ENCODE measurements at regions not wholly inside any gene's neighbourhood (a gene's known extent, or its start where the extent isn't known, plus 50 kb on each side); places are given as distances from the start of the nearest gene placed in this dataset.

DNA sequence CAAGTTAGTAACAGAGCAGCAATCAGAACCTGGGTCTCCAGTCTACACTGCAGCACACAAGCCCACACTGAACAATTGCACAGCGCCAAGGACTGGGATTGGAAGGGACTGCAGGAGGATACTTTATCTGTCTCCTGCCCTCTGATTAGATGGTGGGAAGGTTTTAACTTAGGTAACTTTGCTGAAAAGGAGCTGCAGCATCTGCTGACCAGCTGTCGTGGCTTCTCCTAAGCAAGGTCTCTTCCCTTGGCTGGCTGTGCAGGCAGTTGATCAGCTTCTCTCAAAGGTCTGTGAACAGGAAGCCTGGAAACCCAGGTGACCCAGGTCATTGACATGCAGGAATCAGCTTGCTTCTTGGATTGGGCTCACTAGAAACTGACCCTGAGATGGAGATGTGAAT is 82.4 kb downstream of the ISX start:
- ChIA-PET CTCF (ENCODE audit: low intra/inter-chr PET ratio) (no interaction called here), POLR2A (interaction anchor here (0.6 kb wide), 1 partner anchor 53 kb away, joined by 3 read pairs; no protein-coding TSS in a partner anchor)
- Histone ChIP-seq H4K20me1 (replicated peaks; ENCODE audit: control insufficient read depth, insufficient read depth, low read length) (no peaks in the 10 kb centered on the region), H3K9me3 (replicated peaks; ENCODE audit: control insufficient read depth, insufficient read depth, low read depth, low read length) (no peaks in the 10 kb centered on the region), H3K27me3 (ENCODE audit: control insufficient read depth in 2 of 2, insufficient read depth in 2 of 2, low read length in 2 of 2) (no peaks in the 10 kb centered on the region), H3K79me2 (ENCODE audit: control insufficient read depth, insufficient read depth, low read length) (no peaks in the 10 kb centered on the region), H3K36me3 (ENCODE audit: control insufficient read depth, insufficient read depth, low read length) (peaks cover 16% of the 10 kb centered on the region; the same call in 2 of the 3 replicates), H3K4me1 (replicated peaks in 1 of 2; ENCODE audit: control insufficient read depth in 2 of 2, insufficient read depth in 2 of 2, low read length in 2 of 2) (no peaks in the 10 kb centered on the region; a peak in 1 of 5 replicates), H2AFZ (ENCODE audit: low read depth, low read length) (no peak overlapping the region), H3K4me3 (no peak overlapping the region), H3K9me1 (ENCODE audit: control insufficient read depth, insufficient read depth, low read length) (no peaks in the 10 kb centered on the region), H3K27ac (ENCODE audit: extremely low read depth, low read depth, low read length) (no peak overlapping the region), H3K9ac (ENCODE audit: insufficient read depth in 1 of 2, low read depth in 2 of 2, low read length in 2 of 2) (no peak overlapping the region), H3K4me2 (ENCODE audit: insufficient read depth, low read length) (no peak overlapping the region)
- DNase-seq (ENCODE audit: extremely low read depth in 1 of 4, low spot score in 3 of 4) (no peak), ATAC-seq (no peak), FAIRE-seq (no peak)
- no TSS peak for BruUV-seq (replicated peaks)
- intact Hi-C loops (cut with micrococcal nuclease) = no loop called here
- 75% methylated on average over 2 of the region's 2 CpGs for WGBS (ENCODE audit: insufficient coverage, low coverage, missing lambda C conversion rate)
- TF ChIP-seq TRIM28 (IDR thresholded peaks at IDR 0.05) (no peak), ZNF282 (CRISPR knock-in tag; IDR thresholded peaks at IDR 0.05) (no peak), NRF1 (conservative IDR thresholded peaks at IDR 0.05 in 1 of 2, IDR thresholded peaks at IDR 0.05 in 1 of 2) (no peak), PBX2 (CRISPR knock-in tag; IDR thresholded peaks at IDR 0.05; ENCODE audit: low read depth) (no peak), PBX2 (tag; conservative IDR thresholded peaks at IDR 0.05; ENCODE audit: low read depth) (no peak), HNRNPK (IDR thresholded peaks at IDR 0.05; ENCODE audit: low read depth, low read length, poor library complexity, severe bottlenecking) (no peak), SETDB1 (IDR thresholded peaks at IDR 0.05; ENCODE audit: low read length) (no peak), EZH2 (IDR thresholded peaks at IDR 0.05; ENCODE audit: borderline replicate concordance, low read depth, low read length) (no peak), KDM1A (IDR thresholded peaks at IDR 0.05) (no peak)
- in situ Hi-C loops (cut with MboI) = loop anchor here (5.0 kb wide), 1 partner anchor 106 kb away; no protein-coding TSS in a partner anchor
